ENCODE measurements at regions not wholly inside any gene's neighbourhood (a gene's known extent, or its start where the extent isn't known, plus 50 kb on each side); places are given as distances from the start of the nearest gene placed in this dataset.
A peak's percentile ranks its signal among the peaks of the same experiment; 100 is the strongest.

DNA sequence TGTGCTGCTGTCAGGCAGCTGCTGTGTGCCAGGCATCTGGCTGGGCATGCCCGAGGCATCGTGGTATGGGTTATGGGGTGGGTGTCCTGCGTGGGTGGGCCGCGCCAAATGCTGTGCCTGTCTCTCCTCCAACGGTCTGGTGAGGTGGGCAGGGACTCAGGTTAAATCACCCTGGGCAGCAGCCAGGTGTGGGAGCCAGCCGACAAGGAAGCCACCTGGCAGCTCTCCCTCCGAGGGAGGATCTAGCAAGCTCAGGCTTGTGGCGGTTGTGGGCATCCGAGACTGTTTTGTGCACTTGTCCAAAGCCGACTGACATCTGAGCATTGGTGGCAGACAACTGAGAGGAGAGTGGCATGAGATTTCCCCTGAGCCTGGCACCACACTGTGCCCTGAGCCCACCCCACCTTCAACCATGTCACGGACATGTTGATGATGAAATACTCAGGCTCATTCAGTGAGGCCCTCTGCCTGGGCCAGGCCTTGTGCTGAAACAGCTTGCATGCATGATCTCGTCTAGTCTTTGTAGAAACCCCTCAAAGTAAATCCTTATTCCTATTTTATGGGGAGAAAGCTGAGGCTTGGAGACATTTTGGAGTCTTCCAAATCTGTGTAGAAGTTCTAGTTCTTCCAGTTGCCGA lies 181.8 kb upstream of the MYL2 start:
- ATAC-seq (replicated peaks in 1 of 2) (no peak), DNase-seq (no peak)
- H3K9me3 Mint-ChIP-seq, result no peaks in the 10 kb centered on the region
- H3K4me3 Mint-ChIP-seq, result no peak overlapping the region
- no peaks in the 10 kb centered on the region for H3K4me1 Mint-ChIP-seq (ENCODE audit: low read depth)
- H3K27ac Mint-ChIP-seq, result no peak overlapping the region
- no peaks in the 10 kb centered on the region for H3K36me3 Mint-ChIP-seq (ENCODE audit: insufficient read depth in 2 of 2)
- no peaks in the 10 kb centered on the region for H3K27me3 Mint-ChIP-seq (ENCODE audit: low read depth)

DNA sequence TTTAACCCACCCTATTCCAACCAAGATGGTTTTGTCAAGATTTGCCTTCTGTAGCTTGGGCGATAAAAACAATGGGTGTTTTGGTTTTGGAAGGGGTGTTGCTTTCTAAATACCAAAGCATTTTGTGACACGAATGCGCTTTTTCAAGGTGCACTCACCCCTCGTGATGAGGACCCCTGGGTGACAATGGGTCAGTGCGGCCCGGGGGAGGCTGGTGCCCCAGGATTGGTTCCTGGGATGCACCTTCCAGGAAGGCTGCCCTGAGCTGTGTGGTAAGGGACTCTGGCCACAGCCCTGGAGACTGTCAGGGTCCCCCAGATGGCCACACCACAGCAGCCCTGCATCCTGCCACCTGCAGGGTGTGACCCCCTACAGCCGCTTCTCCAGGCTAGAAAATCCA lies 180.6 kb upstream of the MYL2 start:
- H3K4me3 Mint-ChIP-seq, result no peak overlapping the region
- H3K36me3 Mint-ChIP-seq (ENCODE audit: insufficient read depth in 2 of 2), result no peaks in the 10 kb centered on the region
- no peaks in the 10 kb centered on the region for H3K4me1 Mint-ChIP-seq (ENCODE audit: low read depth)
- ATAC-seq (replicated peaks in 1 of 2), result no peak
- no peak for DNase-seq
- no peaks in the 10 kb centered on the region for H3K9me3 Mint-ChIP-seq
- H3K27me3 Mint-ChIP-seq (ENCODE audit: low read depth), result no peaks in the 10 kb centered on the region
- H3K27ac Mint-ChIP-seq, result no peak overlapping the region

DNA sequence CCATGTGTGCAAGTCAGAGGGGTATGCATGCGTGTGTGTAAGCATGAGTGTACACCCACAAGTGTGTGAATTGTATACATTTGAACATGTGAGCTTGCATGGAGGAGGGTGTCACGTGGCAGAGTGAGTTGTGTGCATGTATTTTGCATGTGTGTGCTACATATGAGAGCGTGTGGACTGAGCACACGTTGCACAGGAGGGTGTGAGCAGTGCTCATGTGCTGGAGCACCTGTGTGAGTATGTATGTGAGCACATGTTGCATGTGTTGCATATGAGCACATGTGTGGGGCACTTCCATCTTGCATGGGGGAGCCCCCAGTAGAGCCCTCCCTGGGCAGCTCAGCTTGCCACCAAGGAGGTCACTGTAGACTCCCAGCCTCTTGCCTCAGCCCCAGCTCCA lies 180.2 kb upstream of the MYL2 start:
- no peak overlapping the region for H3K27ac Mint-ChIP-seq
- no peaks in the 10 kb centered on the region for H3K36me3 Mint-ChIP-seq (ENCODE audit: insufficient read depth in 2 of 2)
- H3K9me3 Mint-ChIP-seq, result no peaks in the 10 kb centered on the region
- H3K4me1 Mint-ChIP-seq (ENCODE audit: low read depth), result no peaks in the 10 kb centered on the region
- DNase-seq (no peak), ATAC-seq (replicated peaks in 1 of 2) (no peak)
- no peaks in the 10 kb centered on the region for H3K27me3 Mint-ChIP-seq (ENCODE audit: low read depth)
- H3K4me3 Mint-ChIP-seq, result no peak overlapping the region

DNA sequence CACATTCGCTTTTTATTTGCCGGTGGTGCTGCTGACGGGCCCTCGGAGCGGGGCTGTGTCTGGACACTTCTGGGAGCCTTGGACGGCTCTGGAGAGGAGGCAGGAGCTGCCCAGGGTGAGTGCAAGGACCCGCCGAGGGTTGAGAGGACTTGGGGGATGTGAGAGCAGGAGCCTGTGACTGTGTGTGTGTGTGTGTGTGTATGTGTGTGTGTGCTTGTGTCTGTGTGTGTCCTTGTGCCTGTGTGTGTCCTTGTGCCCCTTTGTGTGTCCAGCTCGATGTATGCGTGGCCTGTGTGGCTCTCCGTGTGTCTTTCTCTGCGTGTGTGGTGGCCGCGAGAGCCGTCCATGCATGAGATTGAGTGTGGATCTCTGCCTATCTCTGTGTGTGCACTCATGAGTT lies 179.6 kb upstream of the MYL2 start:
- ATAC-seq (replicated peaks in 1 of 2), result no peak
- no peaks in the 10 kb centered on the region for H3K36me3 Mint-ChIP-seq (ENCODE audit: insufficient read depth in 2 of 2)
- no peaks in the 10 kb centered on the region for H3K9me3 Mint-ChIP-seq
- H3K27me3 Mint-ChIP-seq (ENCODE audit: low read depth), result no peaks in the 10 kb centered on the region
- H3K4me1 Mint-ChIP-seq (ENCODE audit: low read depth), result no peaks in the 10 kb centered on the region
- H3K4me3 Mint-ChIP-seq, result no peak overlapping the region
- H3K27ac Mint-ChIP-seq, result no peak overlapping the region
- DNase-seq, result no peak

DNA sequence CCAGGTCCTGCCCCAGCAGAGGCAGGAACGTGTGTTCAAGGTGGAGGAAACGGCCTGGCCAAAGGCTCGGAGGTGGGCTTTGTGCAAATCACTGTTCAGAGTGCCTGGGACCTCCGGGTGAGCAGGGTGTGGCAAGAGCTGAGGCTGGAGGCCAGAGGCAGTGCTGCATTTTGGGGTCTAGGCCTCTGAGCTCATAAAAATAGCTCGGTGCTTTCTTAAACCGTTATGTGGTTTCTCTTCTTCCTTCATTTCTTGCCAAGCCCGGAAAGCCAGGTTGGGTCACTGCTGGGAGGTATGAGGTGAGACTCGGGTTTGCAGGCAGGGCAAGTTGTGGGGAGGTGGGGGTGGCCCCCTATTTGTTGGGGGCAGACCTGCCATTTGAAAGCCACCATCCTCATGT lies 178.8 kb upstream of the MYL2 start:
- ATAC-seq (replicated peaks in 1 of 2) (no peak), DNase-seq (no peak)
- Mint-ChIP-seq H3K4me3 (no peak overlapping the region), H3K27ac (no peak overlapping the region), H3K4me1 (ENCODE audit: low read depth) (no peaks in the 10 kb centered on the region), H3K36me3 (ENCODE audit: insufficient read depth in 2 of 2) (no peaks in the 10 kb centered on the region), H3K9me3 (no peaks in the 10 kb centered on the region), H3K27me3 (ENCODE audit: low read depth) (no peaks in the 10 kb centered on the region)

DNA sequence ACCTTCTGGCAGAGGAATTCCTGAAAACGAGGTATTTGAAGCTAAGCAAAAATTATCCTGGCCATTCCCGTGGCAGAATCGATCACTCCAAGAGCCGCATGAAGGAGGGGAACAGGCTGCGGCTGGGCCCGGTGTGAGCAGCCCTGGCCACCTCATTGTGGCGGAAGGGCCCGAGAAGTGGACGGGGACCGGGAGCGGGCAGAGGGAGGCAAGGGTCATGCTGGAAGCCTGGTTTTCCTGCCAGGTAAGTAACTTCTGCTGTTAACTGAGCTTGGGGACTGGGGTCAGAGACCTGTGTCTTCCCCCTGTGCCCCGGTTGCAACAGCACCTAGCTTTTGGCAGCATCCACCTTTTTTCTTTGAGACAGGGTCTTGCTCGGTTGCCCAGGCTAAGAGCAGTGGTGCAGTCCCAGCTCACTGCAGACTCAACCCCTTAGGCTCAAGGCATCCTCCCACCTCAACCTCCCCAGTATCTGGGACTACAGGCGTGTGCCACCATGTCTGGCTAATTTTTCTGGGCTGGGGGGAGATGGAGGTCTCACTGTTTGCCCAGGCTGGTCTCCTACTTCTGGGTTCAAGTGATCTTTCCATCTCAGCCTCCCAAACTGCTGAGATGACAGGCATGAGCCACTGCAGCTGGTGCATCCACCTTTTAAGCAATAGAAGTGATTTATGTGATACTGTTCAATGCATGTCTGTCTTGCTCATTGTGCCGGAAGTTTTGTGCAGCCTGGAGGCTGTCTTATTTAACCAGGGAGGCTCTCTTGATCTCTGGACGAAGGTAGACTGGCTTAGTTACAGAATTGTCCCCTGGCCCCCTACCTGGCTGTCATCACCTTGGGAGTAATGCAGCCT lies 174.0 kb upstream of the MYL2 start:
- H3K4me3 Mint-ChIP-seq, result no peak overlapping the region
- H3K4me1 Mint-ChIP-seq (ENCODE audit: low read depth), result peaks cover 19% of the 10 kb centered on the region
- H3K27me3 Mint-ChIP-seq (ENCODE audit: low read depth), result no peaks in the 10 kb centered on the region
- no peak overlapping the region for H3K27ac Mint-ChIP-seq
- DNase-seq (no peak), ATAC-seq (replicated peaks in 1 of 2) (no peak)
- H3K36me3 Mint-ChIP-seq (ENCODE audit: insufficient read depth in 2 of 2), result no peaks in the 10 kb centered on the region
- no peaks in the 10 kb centered on the region for H3K9me3 Mint-ChIP-seq

DNA sequence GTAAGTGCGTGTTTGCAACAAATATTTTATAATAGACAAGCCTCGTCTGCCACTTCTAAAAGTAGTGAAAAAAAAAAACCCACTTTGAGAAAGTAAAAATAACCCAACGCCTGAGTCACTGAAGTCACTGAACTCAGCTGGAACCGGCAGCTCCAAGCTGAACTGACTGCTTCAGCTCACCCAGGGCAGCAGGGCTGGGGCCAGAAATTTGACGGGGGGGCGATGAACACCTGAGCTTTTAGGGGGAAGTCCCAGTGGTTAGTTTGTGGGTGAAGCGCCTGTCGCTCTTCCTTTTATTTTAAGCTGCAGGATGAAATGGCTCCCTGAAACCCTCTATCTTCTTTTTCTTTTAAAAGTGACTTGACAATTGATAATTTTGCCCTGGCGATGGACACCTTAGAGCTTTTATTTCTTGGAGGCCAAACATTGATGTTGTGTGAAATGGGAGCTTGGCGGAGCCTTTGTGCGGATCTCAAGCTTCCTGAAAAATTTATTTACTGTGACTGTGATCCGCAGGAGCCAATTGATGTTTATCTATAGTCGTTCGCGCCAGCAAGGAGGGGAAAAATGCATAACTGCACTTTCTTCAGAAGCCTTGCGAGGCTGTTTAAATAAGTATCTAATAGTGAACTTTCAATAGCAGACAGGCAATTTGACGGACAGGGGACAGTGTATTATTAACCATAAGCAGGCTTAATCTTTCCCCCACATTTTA lies 173.2 kb upstream of the MYL2 start:
- Mint-ChIP-seq H3K36me3 (ENCODE audit: insufficient read depth in 2 of 2) (no peaks in the 10 kb centered on the region), H3K4me3 (peak overlapping the region; percentile 11 to 17), H3K27me3 (ENCODE audit: low read depth) (no peaks in the 10 kb centered on the region), H3K9me3 (no peaks in the 10 kb centered on the region), H3K27ac (no peak overlapping the region), H3K4me1 (ENCODE audit: low read depth) (peaks cover 19% of the 10 kb centered on the region)
- peak; percentile 35 to 40 for ATAC-seq (replicated peaks in 1 of 2)
- peak; percentile 7 to 8 for DNase-seq

DNA sequence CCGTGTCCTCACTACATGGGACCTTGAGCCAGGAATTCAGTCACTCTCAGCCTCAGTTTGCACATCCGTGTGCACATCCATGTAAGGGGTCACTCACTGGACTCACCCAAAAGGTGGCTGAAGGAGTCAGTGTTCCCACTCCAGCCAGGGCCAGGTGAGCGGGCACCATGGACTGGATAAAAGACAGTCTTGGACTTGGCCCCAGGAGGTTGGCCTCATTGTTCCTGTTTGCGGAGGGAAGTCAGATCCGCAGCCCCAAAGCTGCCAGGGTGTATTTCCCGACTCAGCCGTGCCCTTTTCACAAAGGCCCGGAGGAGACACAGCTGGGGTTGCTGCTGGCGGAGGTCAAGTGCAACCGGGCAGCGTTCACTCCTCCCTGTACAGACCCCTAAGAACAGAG lies 170.7 kb upstream of the MYL2 start:
- H3K27me3 Mint-ChIP-seq (ENCODE audit: low read depth), result no peaks in the 10 kb centered on the region
- H3K27ac Mint-ChIP-seq, result no peak overlapping the region
- H3K4me1 Mint-ChIP-seq (ENCODE audit: low read depth), result peaks cover 19% of the 10 kb centered on the region
- DNase-seq, result no peak
- H3K9me3 Mint-ChIP-seq, result no peaks in the 10 kb centered on the region
- H3K36me3 Mint-ChIP-seq (ENCODE audit: insufficient read depth in 2 of 2), result no peaks in the 10 kb centered on the region
- no peak overlapping the region for H3K4me3 Mint-ChIP-seq
- no peak for ATAC-seq (replicated peaks in 1 of 2)

DNA sequence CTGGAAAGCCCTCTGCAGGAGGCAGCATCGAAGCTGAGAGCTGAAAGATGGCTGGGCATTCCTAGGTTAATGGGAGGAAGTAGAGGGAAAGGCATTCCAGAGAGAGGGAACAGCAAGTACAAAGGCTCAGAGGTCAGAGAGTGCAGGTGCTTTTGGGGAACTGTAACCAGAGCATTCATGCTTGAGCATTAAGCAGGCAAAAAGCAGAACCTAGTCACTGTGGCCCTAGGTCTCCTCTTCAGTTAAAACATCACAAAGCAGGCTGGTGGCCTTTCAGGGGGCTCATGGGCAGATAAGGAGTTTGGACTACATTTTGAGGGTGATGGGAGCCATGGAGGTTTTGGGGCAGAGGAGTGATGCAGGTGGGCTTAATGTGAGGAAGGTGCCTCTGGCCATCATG lies 169.2 kb upstream of the MYL2 start:
- Mint-ChIP-seq H3K27me3 (ENCODE audit: low read depth) (no peaks in the 10 kb centered on the region), H3K9me3 (no peaks in the 10 kb centered on the region), H3K36me3 (ENCODE audit: insufficient read depth in 2 of 2) (no peaks in the 10 kb centered on the region), H3K27ac (no peak overlapping the region), H3K4me3 (no peak overlapping the region), H3K4me1 (ENCODE audit: low read depth) (peaks cover 19% of the 10 kb centered on the region)
- DNase-seq (no peak), ATAC-seq (replicated peaks in 1 of 2) (no peak)

DNA sequence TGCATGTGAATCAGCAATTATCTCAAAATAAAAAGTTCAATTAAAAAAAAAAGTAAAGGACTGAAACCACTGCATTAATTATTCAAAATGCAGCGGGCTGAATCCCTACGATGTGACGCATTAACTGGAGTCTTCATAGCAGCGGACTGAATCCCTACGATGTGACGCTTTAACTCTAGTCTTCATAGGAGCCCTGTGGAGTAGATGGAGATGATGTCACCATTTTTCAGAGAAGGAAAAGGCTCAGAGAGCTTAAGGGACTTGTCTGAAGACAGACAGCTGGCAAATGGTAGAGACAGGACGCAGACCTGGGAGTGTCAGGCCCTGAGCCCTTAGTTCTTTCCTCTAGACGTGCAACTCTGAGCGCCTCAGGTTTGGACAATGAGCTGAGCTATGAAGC lies 168.0 kb upstream of the MYL2 start:
- DNase-seq (no peak), ATAC-seq (replicated peaks in 1 of 2) (no peak)
- no peak overlapping the region for H3K27ac Mint-ChIP-seq
- H3K4me1 Mint-ChIP-seq (ENCODE audit: low read depth), result peaks cover 11% of the 10 kb centered on the region
- no peaks in the 10 kb centered on the region for H3K36me3 Mint-ChIP-seq (ENCODE audit: insufficient read depth in 2 of 2)
- H3K4me3 Mint-ChIP-seq, result no peak overlapping the region
- H3K9me3 Mint-ChIP-seq, result no peaks in the 10 kb centered on the region
- no peaks in the 10 kb centered on the region for H3K27me3 Mint-ChIP-seq (ENCODE audit: low read depth)

DNA sequence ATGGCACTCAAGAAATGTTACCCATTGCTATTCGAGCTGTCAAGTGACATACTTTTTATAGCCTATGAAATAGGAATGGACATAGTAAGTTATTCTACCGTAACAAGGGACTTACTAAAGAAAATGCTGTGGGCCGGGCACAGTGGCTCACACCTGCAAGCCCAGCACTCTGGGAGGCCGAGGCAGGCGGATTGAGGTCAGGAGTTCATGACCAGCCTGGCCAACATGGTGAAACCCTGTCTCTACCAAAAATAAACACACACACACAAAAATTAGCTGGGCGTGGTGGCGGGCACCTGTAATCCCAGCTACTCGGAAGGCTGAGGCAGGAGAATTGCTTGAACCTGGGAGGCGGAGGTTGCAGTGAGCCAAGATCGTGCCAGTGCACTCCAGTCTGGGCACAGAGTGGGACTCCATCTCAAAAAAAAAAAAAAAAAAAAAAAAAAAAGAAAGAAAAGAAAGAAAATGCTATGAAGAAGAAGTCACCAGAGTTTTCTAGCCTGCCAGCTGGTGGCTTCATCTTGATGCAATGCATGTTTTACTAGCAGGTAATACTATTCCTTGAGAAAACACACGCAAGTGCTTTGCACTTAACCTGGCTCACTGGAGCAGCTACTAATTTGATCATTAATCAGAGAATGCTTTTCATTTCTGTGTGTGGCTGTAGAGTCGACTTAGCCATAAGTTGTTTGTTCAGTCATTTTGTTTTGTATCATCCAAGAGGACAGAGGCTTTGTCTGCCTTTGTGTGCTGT lies 166.7 kb upstream of the MYL2 start:
- peaks cover 3% of the 10 kb centered on the region for H3K27me3 Mint-ChIP-seq (ENCODE audit: low read depth)
- ATAC-seq (replicated peaks in 1 of 2) (no peak), DNase-seq (no peak)
- H3K27ac Mint-ChIP-seq, result no peak overlapping the region
- no peak overlapping the region for H3K4me3 Mint-ChIP-seq
- H3K9me3 Mint-ChIP-seq, result no peaks in the 10 kb centered on the region
- no peaks in the 10 kb centered on the region for H3K36me3 Mint-ChIP-seq (ENCODE audit: insufficient read depth in 2 of 2)
- H3K4me1 Mint-ChIP-seq (ENCODE audit: low read depth), result peaks cover 4% of the 10 kb centered on the region

DNA sequence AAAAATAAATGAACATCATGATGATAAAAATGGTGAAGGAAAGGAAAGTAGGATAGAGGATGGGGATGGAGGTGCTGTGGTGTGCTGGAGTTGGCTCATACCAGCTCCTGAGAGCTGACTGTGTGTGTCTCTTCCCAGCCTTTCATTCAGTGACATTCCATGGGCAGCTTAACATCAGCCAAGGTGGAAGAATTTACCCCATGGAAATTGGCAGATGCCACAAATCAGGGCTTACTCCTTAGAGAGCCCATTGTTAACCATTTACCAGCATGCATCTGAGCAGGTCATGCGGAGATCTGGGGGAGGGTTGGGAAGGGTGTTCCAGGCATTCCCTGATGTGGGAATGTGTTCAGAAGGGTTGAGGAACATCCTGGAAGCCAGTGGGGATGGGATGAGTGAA lies 164.7 kb upstream of the MYL2 start:
- H3K36me3 Mint-ChIP-seq (ENCODE audit: insufficient read depth in 2 of 2), result no peaks in the 10 kb centered on the region
- peaks cover 7% of the 10 kb centered on the region for H3K27me3 Mint-ChIP-seq (ENCODE audit: low read depth)
- ATAC-seq (replicated peaks in 1 of 2), result no peak

DNA sequence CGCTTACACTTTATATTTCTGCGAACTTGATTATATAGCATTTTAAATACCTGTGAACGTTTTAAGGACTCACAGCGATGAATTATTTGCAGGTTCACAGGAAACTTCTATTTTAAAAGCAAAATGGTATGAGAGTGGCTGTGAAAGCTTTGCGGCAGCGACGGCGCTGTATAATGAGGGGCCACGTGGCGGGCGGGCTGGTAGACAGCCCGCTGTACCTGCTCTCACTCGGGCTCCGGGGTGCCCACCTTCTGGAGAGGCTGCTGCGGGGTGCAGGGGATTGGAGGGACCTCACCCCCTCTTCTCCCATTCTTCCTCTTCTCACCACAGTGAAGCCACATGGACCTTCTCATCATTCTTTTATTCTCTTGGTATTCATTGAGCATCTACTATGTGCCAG lies 164.2 kb upstream of the MYL2 start:
- Mint-ChIP-seq H3K9me3 (no peaks in the 10 kb centered on the region), H3K4me3 (no peak overlapping the region), H3K27me3 (ENCODE audit: low read depth) (peaks cover 7% of the 10 kb centered on the region), H3K36me3 (ENCODE audit: insufficient read depth in 2 of 2) (no peaks in the 10 kb centered on the region), H3K4me1 (ENCODE audit: low read depth) (no peaks in the 10 kb centered on the region), H3K27ac (no peak overlapping the region)
- DNase-seq, result no peak
- ATAC-seq (replicated peaks in 1 of 2), result no peak

More for the DNA sequence above, 164.7 kb upstream of the MYL2 start:
- DNase-seq, result no peak
- Mint-ChIP-seq H3K4me3 (no peak overlapping the region), H3K4me1 (ENCODE audit: low read depth) (no peaks in the 10 kb centered on the region), H3K9me3 (no peaks in the 10 kb centered on the region), H3K27ac (no peak overlapping the region)

All from activated T-cell treated with anti-CD3 and anti-CD28 coated beads, Interleukin-2, amount 50 U/mL, for 72 hours (primary cell).